ENCODE measurements at regions not wholly inside any gene's neighbourhood (a gene's known extent, or its start where the extent isn't known, plus 50 kb on each side); places are given as distances from the start of the nearest gene placed in this dataset.

DNA sequence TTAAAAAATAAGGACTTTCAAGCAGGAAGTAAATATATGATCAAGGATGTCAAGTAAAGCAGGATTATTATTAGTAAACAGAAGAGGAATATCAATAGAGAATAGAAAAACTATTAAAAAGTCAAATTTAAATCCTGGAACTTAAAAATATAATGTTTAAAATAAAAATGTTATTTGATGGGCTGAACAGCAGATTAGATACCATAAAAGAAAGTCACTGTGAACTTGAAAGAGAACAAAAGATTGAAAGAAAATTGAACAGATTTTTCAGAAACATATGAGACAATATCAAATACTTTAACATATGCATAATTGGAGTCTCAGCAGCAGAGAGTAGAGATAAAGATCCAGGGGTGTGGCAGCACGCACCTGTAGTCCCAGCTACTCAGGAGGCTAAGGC, 1213.7 kb upstream of the AUTS2 start:
- Histone ChIP-seq H2AFZ (ENCODE audit: low read length) (no peak overlapping the region), H3K4me2 (ENCODE audit: extremely low read depth, insufficient read depth, low read length) (no peak overlapping the region), H4K20me1 (ENCODE audit: control insufficient read depth, extremely low read depth, insufficient read depth, low read length) (no peaks in the 10 kb centered on the region), H3K4me1 (ENCODE audit: control insufficient read depth, extremely low read depth, insufficient read depth, low read length) (no peaks in the 10 kb centered on the region), H3K79me2 (ENCODE audit: control insufficient read depth, insufficient read depth, low read length) (no peaks in the 10 kb centered on the region), H3K27me3 (ENCODE audit: control insufficient read depth, insufficient read depth, low read length) (no peaks in the 10 kb centered on the region), H3K9ac (ENCODE audit: insufficient read depth, low read length) (no peak overlapping the region), H3K36me3 (ENCODE audit: control insufficient read depth, insufficient read depth, low read length) (no peaks in the 10 kb centered on the region), H3K4me3 (replicated peaks in 1 of 4; ENCODE audit: control extremely low read depth in 1 of 4, insufficient read depth in 1 of 4, low read depth in 3 of 4, low read length in 4 of 4) (no peak overlapping the region), H3K9me3 (ENCODE audit: control insufficient read depth, insufficient read depth, low read depth, low read length) (no peaks in the 10 kb centered on the region), H3K27ac (ENCODE audit: insufficient read depth, low read length) (no peak overlapping the region)
- no peak for TF ChIP-seq EZH2 (IDR thresholded peaks at IDR 0.05; ENCODE audit: low read length, missing control alignments)
- TF ChIP-seq, protein P1, sequence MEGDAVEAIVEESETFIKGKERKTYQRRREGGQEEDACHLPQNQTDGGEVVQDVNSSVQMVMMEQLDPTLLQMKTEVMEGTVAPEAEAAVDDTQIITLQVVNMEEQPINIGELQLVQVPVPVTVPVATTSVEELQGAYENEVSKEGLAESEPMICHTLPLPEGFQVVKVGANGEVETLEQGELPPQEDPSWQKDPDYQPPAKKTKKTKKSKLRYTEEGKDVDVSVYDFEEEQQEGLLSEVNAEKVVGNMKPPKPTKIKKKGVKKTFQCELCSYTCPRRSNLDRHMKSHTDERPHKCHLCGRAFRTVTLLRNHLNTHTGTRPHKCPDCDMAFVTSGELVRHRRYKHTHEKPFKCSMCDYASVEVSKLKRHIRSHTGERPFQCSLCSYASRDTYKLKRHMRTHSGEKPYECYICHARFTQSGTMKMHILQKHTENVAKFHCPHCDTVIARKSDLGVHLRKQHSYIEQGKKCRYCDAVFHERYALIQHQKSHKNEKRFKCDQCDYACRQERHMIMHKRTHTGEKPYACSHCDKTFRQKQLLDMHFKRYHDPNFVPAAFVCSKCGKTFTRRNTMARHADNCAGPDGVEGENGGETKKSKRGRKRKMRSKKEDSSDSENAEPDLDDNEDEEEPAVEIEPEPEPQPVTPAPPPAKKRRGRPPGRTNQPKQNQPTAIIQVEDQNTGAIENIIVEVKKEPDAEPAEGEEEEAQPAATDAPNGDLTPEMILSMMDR (conservative IDR thresholded peaks at IDR 0.05 in 1 of 2, IDR thresholded peaks at IDR 0.05 in 1 of 2; ENCODE audit: low read depth in 1 of 2, low read length in 2 of 2): no peak
- no peak for DNase-seq (ENCODE audit: low read depth in 2 of 2)

- Histone ChIP-seq H3K4me1 (ENCODE audit: control insufficient read depth, extremely low read depth, insufficient read depth, low read length) (no peaks in the 10 kb centered on the region), H3K4me2 (ENCODE audit: extremely low read depth, insufficient read depth, low read length) (no peak overlapping the region), H3K36me3 (ENCODE audit: control insufficient read depth, insufficient read depth, low read length) (no peaks in the 10 kb centered on the region), H3K27ac (ENCODE audit: insufficient read depth, low read length) (no peak overlapping the region), H3K9ac (ENCODE audit: insufficient read depth, low read length) (no peak overlapping the region), H2AFZ (ENCODE audit: low read length) (no peak overlapping the region), H3K4me3 (replicated peaks in 1 of 4; ENCODE audit: control extremely low read depth in 1 of 4, insufficient read depth in 1 of 4, low read depth in 3 of 4, low read length in 4 of 4) (no peak overlapping the region), H4K20me1 (ENCODE audit: control insufficient read depth, extremely low read depth, insufficient read depth, low read length) (no peaks in the 10 kb centered on the region), H3K9me3 (ENCODE audit: control insufficient read depth, insufficient read depth, low read depth, low read length) (no peaks in the 10 kb centered on the region), H3K27me3 (ENCODE audit: control insufficient read depth, insufficient read depth, low read length) (no peaks in the 10 kb centered on the region), H3K79me2 (ENCODE audit: control insufficient read depth, insufficient read depth, low read length) (no peaks in the 10 kb centered on the region)
- DNase-seq (ENCODE audit: low read depth in 2 of 2): no peak
- TF ChIP-seq, protein P1 (conservative IDR thresholded peaks at IDR 0.05 in 1 of 2, IDR thresholded peaks at IDR 0.05 in 1 of 2; ENCODE audit: low read depth in 1 of 2, low read length in 2 of 2): no peak
- TF ChIP-seq EZH2 (IDR thresholded peaks at IDR 0.05; ENCODE audit: low read length, missing control alignments): no peak
Measured at GRCh38 chr7:68393051-68393450, 1205.2 kb upstream of the AUTS2 start.

GRCh38 chr7:68394131-68394530, 1204.1 kb upstream of the AUTS2 start:
- Histone ChIP-seq H3K36me3 (ENCODE audit: control insufficient read depth, insufficient read depth, low read length) (no peaks in the 10 kb centered on the region), H3K27me3 (ENCODE audit: control insufficient read depth, insufficient read depth, low read length) (no peaks in the 10 kb centered on the region), H3K27ac (ENCODE audit: insufficient read depth, low read length) (no peak overlapping the region), H3K9me3 (ENCODE audit: control insufficient read depth, insufficient read depth, low read depth, low read length) (no peaks in the 10 kb centered on the region), H2AFZ (ENCODE audit: low read length) (no peak overlapping the region), H3K4me3 (replicated peaks in 1 of 4; ENCODE audit: control extremely low read depth in 1 of 4, insufficient read depth in 1 of 4, low read depth in 3 of 4, low read length in 4 of 4) (no peak overlapping the region), H3K4me2 (ENCODE audit: extremely low read depth, insufficient read depth, low read length) (no peak overlapping the region), H4K20me1 (ENCODE audit: control insufficient read depth, extremely low read depth, insufficient read depth, low read length) (no peaks in the 10 kb centered on the region), H3K4me1 (ENCODE audit: control insufficient read depth, extremely low read depth, insufficient read depth, low read length) (no peaks in the 10 kb centered on the region), H3K79me2 (ENCODE audit: control insufficient read depth, insufficient read depth, low read length) (no peaks in the 10 kb centered on the region), H3K9ac (ENCODE audit: insufficient read depth, low read length) (no peak overlapping the region)
- no peak for TF ChIP-seq EZH2 (IDR thresholded peaks at IDR 0.05; ENCODE audit: low read length, missing control alignments)
- TF ChIP-seq, protein P1 (conservative IDR thresholded peaks at IDR 0.05 in 1 of 2, IDR thresholded peaks at IDR 0.05 in 1 of 2; ENCODE audit: low read depth in 1 of 2, low read length in 2 of 2): no peak
- DNase-seq (ENCODE audit: low read depth in 2 of 2): peak in 1 of 2 donors; percentile 35

Measured in fibroblast of lung (primary cell).